Tongue (tissue), 1 donor: ENCODE measurements at regions not wholly inside any gene's neighbourhood (a gene's known extent, or its start where the extent isn't known, plus 50 kb on each side); places are given as distances from the start of the nearest gene placed in this dataset.

ENCODE experiments used
- DNase-seq: peaks from one replicate; pipeline ENCODE4 v3.0.0-alpha.2; 2015

- no peak for DNase-seq
Measured at GRCh38 chr2:212708355-212708754, 169.8 kb upstream of the ERBB4 start.

- no peak for DNase-seq
Measured at GRCh38 chr2:212695426-212695825, 156.8 kb upstream of the ERBB4 start.

GRCh38 chr2:212694398-212694797 lies 155.8 kb upstream of the ERBB4 start:
- DNase-seq = peak; percentile 31

GRCh38 chr2:212692466-212692865 lies 153.9 kb upstream of the ERBB4 start:
- DNase-seq = peak; percentile 91

GRCh38 chr2:212686285-212686895 lies 147.8 kb upstream of the ERBB4 start:
- DNase-seq = peak; percentile 88

GRCh38 chr2:212683346-212684097 lies 144.9 kb upstream of the ERBB4 start:
- DNase-seq = no peak

- DNase-seq = no peak
Measured at GRCh38 chr2:212682937-212683336, 144.3 kb upstream of the ERBB4 start.

GRCh38 chr2:212677466-212677865 lies 138.9 kb upstream of the ERBB4 start:
- no peak for DNase-seq

GRCh38 chr2:212672186-212672585 lies 133.6 kb upstream of the ERBB4 start:
- no peak for DNase-seq

- DNase-seq = peak; percentile 15
Measured at GRCh38 chr2:212669761-212670160, 131.2 kb upstream of the ERBB4 start.

GRCh38 chr2:212667751-212668316 lies 129.2 kb upstream of the ERBB4 start:
- peak; percentile 36 for DNase-seq

- DNase-seq = no peak
Measured at GRCh38 chr2:212665948-212666347, 127.3 kb upstream of the ERBB4 start.

GRCh38 chr2:212659441-212659840 lies 120.8 kb upstream of the ERBB4 start:
- DNase-seq = no peak

- no peak for DNase-seq
Measured at GRCh38 chr2:212649646-212650045, 111.0 kb upstream of the ERBB4 start.

GRCh38 chr2:212646698-212647366 lies 108.2 kb upstream of the ERBB4 start:
- DNase-seq = no peak

GRCh38 chr2:212644195-212644837 lies 105.7 kb upstream of the ERBB4 start:
- no peak for DNase-seq

GRCh38 chr2:212640428-212640827 lies 101.8 kb upstream of the ERBB4 start:
- peak; percentile 40 for DNase-seq

- no peak for DNase-seq
Measured at GRCh38 chr2:212638694-212639093, 100.1 kb upstream of the ERBB4 start.

GRCh38 chr2:212628586-212628985 lies 90.0 kb upstream of the ERBB4 start:
- DNase-seq = no peak

- no peak for DNase-seq
Measured at GRCh38 chr2:212626371-212626918, 87.8 kb upstream of the ERBB4 start.

- DNase-seq = no peak
Measured at GRCh38 chr2:212619954-212620353, 81.4 kb upstream of the ERBB4 start.

GRCh38 chr2:212618636-212619035 lies 80.0 kb upstream of the ERBB4 start:
- no peak for DNase-seq
